PC-9 (cell line): ENCODE measurements at regions not wholly inside any gene's neighbourhood (a gene's known extent, or its start where the extent isn't known, plus 50 kb on each side); places are given as distances from the start of the nearest gene placed in this dataset.
"Not testable (repeated sequence)": the region's sequence is repeated elsewhere in the genome, so short reads cannot be mapped to it uniquely, and the experiment has no call there.

ENCODE experiments used
- CTCF ChIP-seq: fragments of 200-600 bp; sonication (generic); conservative IDR thresholded peaks from 2 replicates; pipeline ENCODE4 v1.6.1; 2017; ENCODE audit warnings: mixed run types, antibody characterized with exemption, mild to moderate bottlenecking, moderate library complexity
- EZH2 ChIP-seq: fragments of 200-600 bp; sonication (generic); IDR thresholded peaks from 2 replicates; pipeline ENCODE4 v1.8.0; 2017; ENCODE audit warnings: antibody characterized with exemption, low read depth

GRCh38 chr5:39611076-39611475, 186.3 kb upstream of the DAB2 start:
- not testable (repeated sequence) for TF ChIP-seq CTCF, EZH2
